COR-L47 (cell line): ENCODE measurements at regions not wholly inside any gene's neighbourhood (a gene's known extent, or its start where the extent isn't known, plus 50 kb on each side); places are given as distances from the start of the nearest gene placed in this dataset.
"Not testable (repeated sequence)": the region's sequence is repeated elsewhere in the genome, so short reads cannot be mapped to it uniquely, and the experiment has no call there.

Source experiments
- DNase-seq: peaks from one replicate; lab custom pipeline; 2025; lab: John Stamatoyannopoulos, UW

DNA sequence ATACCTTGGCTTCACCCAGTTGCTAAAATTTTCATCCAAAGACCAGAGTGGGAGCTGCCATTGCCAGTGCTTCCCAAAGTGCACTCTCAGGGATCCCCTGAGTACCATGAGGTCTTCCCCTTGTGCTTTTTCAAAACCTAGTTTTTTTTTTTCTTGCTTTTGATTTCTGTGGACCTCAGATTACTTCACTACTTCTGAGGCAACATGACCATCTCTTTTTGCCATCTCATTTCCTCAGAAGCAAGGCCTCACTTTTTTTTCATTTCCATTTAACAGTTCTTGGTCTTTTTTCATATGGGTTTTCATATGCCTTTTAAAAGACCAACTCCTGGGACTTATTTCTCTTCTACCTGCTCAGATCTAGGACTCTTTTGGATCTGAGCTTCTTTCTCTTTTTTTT is 64.1 kb upstream of the MMS22L start:
- DNase-seq, result no peak

DNA sequence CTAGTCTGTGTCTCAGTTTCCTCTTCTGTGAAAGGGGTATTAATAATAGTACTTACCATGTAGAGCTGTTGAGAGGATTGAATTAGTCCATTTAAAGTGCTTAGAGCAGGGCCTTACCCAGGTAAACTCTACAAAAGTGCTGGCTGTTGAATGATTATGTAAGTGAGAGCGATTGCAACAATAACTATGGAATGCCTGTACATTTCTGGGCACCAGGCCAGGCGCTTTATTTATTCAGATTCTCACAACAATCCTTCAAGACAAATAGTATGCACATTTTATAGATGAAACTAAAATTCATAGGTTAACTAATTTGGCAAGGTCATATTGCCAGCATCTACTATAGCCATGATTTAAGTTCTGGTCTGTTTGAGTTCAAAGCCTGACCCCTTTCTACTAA is 78.3 kb upstream of the MMS22L start:
- DNase-seq, result peak; percentile 8

DNA sequence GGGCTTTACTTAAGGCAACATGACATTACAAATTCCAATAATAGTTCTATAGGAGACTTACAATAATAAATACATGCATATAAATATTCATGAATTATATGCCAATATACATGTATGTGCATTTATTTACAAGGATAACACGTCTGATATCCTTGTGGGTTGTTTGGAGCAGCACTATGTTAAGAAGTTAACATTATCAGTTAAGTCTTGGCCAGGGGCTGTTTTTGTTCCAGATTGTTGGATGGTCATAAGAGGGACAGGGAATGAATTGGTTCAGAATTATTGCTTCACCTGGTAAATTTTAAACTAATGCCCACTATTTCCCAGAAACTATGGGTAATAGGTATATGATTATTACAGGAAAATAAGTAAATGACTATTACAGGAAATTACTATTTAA is 81.3 kb upstream of the MMS22L start:
- no peak for DNase-seq

DNA sequence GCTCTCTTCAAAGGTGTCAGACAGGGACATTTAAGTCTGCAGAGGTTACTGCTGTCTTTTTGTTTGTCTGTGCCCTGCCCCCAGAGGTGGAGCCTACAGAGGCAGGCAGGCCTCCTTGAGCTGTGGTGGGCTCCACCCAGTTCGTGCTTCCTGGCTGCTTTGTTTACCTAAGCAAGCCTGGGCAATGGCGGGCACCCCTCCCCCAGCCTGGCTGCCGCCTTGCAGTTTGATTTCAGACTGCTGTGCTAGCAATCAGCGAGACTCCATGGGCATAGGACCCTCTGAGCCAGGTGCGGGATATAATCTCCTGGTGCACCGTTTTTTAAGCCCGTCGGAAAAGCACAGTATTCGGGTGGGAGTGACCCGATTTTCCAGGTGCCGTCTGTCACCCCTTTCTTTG is 99.1 kb upstream of the MMS22L start:
- not testable (repeated sequence) for DNase-seq

DNA sequence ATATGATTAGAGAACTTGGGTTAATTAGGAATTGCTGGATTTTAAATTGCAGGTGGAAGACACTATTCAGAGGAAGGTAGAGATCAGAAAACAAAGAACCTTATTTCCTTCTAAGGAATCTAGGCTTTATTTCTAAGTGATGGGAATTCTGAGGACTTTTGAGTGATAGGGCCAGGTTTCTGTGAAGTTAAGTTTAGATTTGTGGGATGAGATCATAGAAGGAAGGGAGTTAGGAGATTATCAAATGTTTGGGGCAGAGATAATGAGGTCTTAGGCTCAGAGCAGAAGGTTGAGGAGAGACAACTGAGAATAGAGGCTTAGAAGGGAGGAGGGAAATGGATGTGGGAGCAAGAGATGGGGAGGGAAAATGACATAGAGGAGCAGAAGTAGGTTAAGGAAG is 109.7 kb upstream of the MMS22L start:
- DNase-seq, result no peak

DNA sequence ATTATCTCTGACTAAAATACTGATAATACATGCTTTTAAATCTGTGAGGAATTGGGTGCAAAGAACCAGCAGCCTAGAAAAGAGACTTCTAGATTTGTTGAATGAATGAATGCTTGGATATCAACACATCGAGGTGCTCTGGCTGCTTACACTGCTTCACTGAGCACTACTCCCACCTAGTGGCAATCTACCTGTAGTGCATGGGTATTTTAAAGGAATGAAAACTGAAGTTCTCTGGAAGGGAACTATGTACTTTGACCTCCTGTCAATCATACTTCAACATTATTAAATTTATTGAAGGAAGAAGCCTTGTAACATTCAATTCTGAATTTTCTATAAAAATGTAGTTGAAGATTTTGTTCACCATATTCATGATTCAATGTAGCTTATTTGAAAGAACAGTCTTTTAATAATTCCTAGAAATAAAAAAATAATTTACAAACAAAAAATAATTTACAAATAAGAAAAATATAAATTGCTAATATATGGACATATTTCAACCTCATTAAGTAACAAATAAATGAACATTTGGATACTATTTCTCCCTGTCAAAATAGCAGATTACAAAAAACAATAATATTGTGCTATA is 111.2 kb upstream of the MMS22L start:
- DNase-seq, result peak; percentile 37

DNA sequence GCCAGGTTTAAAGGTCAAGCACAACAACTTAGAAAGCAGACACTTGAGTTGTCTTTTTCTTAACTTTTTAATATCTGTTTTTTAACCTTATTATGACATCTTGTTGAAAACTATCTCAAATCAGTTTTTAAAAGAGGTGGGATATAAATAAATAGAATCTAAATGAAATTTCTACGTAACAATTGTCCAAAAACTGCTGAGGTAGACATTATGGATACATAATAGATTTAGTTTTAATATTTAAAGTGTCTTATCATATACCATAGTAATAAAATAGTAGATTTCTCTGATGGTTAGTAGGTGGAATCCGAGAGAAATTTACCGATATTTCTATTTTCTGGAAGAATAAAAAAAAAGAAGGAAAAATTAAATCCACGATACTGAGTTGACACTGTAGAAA is 113.9 kb upstream of the MMS22L start:
- no peak for DNase-seq

DNA sequence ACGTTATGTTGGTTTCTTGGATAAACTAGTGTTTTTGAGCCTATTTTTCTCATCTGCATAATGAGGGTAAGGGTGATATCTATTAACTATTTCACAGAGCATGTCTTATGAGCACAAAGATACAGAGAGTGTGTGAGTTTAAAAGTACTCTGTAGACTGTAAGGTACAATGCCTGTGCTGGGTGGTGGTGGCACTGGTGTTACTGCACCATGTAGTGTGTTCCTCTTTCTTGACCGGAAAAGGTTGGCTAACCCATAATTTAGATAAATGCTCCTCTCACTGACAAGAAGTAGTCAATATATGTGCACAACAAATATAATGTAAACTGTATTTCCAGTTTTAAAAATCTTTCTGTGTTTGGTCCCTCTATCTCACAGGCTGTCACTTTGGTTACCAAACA is 116.2 kb upstream of the MMS22L start:
- DNase-seq, result no peak

DNA sequence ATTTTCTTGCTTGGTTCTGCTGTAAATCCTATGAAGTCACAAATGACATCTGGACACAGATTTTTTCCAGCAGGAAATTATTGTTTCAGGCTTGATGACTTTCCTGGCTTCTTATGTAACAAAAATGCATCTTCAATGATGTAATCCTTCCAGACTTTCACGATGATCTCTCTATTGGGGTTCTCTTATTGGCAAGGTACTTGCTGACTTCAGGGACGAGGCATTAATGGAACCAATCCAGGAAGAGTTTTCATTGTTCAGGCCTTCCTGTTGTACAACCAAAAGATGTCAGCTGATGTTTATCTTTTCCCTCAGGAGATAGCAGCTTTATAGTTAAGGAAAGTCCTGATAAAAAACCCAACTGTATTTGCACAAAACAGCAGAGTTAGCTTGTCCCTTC is 118.5 kb upstream of the MMS22L start:
- no peak for DNase-seq

DNA sequence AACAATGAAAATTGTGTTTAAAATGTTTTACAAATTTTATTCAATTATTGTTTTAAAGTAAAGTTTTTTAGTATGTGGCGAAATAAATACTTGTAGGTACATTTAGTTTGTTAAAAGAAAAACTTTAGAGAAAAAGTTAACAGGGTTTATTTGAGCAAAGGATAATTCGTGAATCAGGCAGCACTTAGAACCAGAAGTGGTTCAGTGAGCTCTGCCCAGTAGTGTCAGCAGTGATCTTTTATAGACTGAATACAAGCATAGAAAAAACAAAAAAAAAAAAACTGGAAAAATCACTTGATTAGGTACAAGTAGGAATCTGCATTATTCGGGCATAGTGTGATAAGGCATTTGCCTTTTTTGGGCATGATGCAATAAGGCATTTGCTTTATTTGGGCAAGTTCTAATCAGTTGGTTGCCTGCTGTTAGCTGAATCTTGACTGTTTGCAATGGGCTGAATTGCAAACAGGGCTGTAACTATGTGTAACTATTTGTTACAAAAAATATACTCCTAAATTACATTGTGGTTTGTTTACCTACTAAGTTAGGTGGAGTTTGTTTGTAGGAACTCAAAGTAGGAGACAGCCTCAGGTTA is 122.9 kb upstream of the MMS22L start:
- DNase-seq, result no peak

DNA sequence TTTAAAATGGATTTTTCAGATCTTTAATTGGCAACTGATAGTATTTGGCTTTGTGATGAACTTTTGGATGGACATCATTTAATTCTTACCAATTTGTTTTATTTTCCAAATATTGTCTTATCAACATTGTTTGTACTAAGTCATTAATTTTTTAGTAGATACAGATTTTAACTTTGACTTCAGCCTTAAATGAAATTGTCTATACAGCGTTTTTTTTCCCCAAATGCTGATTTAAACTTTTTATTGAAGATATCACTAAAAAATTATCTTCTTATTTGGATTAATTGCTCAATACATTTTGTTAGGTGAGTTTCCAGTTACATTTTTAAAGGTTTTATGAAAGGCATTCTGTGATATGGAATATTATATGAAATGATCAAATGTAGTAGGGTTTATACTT is 123.6 kb upstream of the MMS22L start:
- DNase-seq, result no peak

DNA sequence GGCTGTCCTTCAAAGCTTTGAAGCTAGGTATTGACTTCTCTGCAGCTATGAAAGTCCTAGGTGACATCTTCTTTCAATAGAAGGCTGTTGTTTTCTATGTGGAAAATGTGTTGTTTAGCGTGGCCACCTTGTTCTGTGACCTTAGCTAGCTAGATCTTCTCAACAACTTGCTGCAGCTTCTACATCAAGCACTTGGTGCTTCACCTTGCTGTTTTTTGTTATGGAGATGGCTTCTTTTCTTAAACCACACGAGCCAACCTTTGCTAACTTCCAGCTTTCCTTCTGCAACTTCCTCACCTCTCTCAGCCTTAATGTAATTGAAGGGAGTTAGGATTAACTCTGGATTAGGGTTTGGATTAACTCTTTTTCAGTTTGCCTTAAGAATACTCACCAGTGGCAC is 128.6 kb upstream of the MMS22L start:
- DNase-seq, result no peak

DNA sequence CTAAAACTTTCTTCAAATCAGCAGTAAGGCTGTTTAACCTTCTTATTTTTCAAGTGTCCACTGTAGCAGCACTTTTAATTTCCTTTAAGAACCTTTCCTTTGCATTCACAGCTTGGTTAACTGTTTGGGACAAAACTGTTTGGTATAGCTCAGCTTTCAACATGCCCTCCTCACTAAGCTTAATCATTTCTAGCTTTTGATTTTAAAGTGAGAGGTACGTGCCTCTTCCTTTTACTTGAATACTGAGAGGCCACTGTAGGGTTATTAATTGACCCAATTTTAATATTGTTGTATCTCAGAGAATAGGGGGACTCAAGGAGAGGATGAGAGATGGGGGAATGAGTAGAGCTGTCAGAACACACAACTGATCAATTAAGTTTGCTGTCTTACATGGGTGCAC is 129.5 kb upstream of the MMS22L start:
- DNase-seq, result no peak

DNA sequence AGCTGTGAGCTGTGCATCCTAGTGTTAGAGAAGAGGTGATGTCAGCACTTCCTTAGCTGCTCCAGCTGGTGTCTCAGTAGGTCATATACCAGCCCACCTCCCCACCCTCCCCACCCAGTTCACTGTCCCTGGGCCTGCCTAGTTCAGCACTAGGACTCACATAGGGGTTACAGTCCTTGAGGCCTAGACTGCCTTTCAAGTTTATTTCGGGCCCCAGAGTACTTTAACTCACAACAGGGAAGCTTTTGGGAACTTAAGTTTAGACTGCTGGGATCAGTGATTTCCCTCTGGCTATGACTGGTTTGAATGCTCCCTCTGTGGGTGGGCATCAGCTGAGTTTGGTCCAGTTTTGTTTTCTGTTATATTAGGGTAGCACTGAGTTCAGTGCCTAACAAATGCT is 139.2 kb upstream of the MMS22L start:
- no peak for DNase-seq

DNA sequence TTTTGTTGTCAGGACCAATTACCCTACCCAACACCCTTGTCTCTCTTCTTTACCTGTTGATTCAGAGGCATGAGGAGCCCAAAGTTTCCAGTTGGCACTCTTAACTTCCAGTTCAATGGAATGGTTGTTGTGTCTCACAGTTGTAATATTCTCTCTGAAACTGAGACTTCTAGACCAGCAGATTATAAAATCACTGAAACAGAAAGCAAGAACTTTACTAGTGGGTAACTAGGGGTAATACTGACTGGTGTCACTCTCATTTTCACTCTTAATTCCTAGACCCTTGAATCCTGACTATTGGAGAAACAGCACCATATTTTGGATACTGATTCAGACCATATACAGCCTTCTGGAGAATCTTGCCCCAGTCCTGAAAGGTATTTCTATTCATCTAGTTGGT is 140.2 kb upstream of the MMS22L start:
- DNase-seq, result no peak

DNA sequence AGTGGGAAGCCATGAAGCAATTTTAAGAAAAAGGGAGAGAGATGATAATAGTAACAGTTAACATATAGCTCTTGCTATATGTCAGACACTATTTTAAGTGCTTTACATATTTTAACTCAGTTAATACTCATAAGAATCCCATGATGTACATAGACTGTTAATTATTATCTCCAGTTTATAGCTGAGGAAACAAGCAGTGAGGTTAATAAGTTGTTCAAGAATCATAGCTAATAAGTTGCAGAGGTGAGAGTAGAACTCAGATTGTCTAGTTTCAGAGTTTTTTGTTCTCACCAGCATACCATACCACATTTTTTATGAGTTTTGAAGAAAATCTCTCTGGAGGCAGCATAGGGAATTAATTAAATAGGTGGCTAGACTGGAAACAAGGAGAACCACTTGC is 144.6 kb upstream of the MMS22L start:
- DNase-seq, result no peak

DNA sequence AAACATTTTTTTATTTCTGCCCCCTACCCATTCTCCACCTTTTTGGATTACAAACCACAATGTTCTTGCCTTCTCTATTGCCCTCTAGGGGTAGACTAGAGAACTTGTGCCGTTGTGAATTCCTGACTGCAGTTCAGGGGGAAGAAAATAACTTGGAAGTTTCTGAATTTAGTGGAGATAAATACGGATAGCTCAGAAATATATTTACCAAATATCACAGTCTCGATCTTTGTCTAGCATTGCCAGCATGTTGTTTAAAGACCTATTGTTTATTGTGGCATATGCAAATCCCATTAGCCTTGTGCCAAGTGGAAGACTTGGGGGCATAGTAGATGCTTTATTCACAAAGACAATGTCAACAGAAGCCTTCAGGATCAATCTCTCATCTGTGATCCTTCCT is 154.1 kb upstream of the MMS22L start:
- peak; percentile 30 for DNase-seq

DNA sequence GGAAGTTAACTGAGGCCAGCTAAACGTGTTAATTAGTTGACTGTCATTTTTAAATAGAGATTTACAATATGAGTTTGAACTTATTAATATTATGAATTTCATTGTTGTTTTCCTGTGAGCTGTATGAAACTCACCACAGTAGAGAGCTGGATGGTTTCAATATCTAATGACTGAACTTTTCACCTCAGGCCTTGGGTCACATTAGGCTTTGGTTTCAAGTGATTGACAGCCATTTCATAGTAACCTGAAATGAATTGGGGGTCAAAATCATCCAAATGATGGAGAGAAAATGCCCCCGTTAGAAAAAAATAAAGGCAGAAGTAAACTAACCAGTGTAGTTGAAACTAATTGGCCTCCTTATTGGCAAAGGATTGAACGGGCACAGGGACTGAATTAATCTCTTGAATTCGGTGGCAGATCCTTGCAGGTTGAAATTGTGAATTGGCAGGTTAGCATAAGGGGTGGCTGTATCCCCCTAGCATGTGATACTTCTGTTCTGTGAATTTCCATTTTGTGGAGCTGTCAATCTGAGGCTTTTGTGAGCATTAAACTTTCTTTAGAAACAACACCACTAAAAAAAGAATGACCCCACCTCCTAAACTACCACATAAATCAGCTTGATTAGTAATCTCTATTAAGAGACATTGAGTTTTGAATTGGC is 155.1 kb upstream of the MMS22L start:
- DNase-seq, result no peak

DNA sequence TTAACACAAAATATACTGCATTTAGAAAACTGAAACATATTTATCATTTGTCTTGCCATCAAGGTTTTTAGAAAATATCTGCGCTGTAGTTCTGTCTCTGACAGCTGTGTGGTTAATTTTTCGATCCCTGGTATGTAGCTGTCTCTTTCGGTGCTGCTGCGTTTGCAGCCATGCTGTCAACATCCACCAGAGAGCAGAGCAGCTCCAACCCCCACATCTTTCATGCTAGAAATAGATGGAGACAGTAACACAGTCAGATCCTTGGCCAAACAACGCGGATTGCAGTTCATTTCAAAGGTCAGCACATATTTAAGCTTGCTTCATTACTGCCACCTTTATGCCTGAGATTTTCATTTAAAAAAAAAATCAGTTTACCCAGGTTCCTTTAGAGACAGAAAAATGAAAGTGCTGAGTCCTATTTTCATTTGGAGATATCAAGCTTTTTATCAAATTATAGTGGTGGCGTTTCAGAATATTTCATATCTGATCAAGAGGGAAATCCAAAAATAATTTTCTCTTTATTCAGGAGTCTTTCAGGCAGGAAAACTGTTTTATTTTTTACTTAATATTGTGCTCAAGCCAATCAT is 157.7 kb upstream of the MMS22L start:
- DNase-seq, result peak; percentile 55

DNA sequence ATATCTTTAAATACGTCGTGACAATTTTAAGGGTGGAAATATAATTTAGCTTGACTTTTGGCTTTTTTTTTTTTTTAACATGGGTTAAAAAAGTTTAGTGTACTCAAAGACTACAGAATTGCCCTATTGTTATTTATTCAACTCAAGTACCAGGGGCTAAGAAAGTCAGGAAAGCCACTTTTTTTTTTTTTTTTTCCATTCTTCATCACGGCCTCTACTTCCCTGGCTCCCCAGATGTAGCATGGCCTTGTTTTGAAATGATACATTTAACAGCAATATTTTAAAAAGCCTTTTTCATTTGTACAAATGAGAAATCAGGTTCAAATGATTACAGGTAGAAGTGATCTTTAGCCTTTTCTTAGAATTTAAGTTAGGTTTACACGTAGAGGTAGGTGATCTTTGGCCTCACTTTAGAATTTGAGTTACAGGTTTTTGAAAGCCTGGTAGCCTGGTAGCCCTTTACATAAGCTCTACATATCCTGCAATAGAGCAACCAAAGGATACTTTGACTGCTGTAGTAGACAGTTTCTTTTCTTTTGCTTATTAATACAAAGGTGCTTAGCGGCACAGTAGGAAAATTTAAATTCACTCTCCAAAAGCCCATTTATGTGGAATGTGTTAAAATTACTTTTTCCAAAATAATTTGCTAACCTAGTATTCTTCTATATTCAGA is 160.5 kb upstream of the MMS22L start:
- no peak for DNase-seq

DNA sequence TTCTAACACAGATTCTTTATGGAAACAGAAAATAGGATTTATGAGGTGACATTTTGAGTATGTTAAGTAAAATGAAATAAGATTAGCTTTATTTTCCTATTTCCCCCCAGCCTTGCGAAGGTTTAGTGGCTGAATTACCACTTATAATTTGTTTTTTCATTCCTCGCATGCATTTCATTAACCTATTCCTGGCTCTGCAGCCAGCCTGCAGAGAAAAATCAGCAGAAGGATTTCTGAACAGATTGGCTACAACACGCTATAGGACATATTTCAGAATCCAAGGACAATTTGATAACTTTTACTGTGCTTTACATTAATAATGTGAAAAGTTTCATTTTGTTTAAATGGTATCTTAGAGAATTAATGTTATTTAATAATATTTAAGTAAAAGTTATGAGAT is 162.4 kb upstream of the MMS22L start:
- no peak for DNase-seq

DNA sequence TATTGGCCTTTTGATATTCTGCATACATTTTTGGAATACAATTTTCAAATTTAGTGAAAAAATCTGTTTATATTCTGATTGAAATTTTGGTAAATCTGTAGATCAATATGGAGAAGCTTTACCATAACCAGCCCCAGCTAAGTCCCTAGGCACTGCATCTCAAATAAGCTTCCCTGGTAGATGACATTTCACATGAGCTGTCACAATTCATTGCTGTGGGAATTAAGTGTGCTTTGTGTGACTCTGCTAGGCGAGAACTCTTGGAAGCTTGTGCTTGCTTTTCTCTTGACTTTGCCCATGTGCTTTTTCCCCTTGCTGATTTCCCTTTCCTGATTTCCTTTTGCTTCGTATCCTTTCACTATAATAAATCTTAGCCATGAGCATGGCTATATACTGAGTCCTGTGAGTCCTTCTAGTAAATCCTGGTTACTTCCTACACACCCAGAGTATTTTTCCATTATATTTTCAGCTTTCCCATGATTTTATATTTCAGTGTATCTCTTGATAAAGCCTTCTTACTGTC is 166.5 kb upstream of the MMS22L start:
- no peak for DNase-seq

DNA sequence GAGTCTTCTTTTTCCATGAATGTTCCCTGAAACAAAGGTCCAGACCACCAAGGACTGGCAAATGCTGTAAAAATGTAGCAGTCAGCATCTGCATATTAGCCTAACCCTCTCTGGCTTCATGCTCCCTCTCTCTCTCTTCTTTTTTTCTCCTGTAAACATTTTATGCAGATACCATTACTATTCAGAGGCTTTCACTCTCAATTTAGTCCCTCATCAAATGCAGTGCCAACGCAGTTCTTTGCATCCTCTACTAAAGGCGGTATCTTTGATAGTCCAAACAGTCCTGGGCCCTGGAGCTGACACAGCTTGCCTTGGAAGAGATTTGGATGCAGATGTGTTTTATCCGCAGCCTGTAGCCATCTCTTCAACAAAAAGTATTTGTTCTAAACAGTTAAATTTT is 167.1 kb upstream of the MMS22L start:
- no peak for DNase-seq
